ENCODE measurements at regions not wholly inside any gene's neighbourhood (a gene's known extent, or its start where the extent isn't known, plus 50 kb on each side); places are given as distances from the start of the nearest gene placed in this dataset.

DNA sequence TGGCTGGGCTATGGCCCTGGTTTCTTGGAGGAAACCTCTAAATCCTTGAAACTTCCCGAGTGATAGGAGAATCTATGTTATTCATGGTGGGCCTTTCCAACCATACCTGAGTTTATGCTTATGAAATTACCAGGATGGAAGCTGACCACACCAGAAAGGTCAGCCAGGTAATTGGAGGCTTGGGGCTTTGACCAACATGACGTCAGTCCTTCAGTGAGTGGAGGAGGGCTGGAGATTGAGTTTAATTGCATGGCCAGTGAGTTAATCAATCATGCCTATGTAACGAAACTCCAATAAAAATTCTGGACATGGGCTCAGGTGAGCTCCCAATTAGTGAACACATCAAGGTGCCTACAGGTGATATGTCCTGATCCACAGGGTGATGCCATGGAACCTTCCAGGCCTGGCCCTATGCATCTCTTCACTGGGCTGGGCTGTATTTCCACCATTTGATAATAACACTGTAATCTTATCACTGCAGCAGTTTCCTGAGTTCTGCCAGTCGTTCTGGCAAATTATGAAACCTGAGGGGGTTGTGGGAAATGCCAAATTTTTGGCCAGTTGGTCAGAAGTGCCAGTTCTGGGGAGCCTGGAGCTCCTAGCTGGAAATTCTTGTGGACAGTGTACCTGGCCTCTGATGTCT is 106.5 kb downstream of the CDH26 start:
- no peak for DNase-seq
- Mint-ChIP-seq H3K4me1 (peaks cover 3% of the 10 kb centered on the region), H3K27ac (no peak overlapping the region), H3K36me3 (no peaks in the 10 kb centered on the region), H3K4me3 (no peak overlapping the region), H3K27me3 (no peaks in the 10 kb centered on the region), H3K9me3 (no peaks in the 10 kb centered on the region)

- H3K27ac Mint-ChIP-seq, result no peak overlapping the region
- H3K9me3 Mint-ChIP-seq, result no peaks in the 10 kb centered on the region
- no peak overlapping the region for H3K4me3 Mint-ChIP-seq
- no peaks in the 10 kb centered on the region for H3K27me3 Mint-ChIP-seq
- no peak for DNase-seq
- H3K4me1 Mint-ChIP-seq, result peaks cover 3% of the 10 kb centered on the region
- no peaks in the 10 kb centered on the region for H3K36me3 Mint-ChIP-seq
Measured at GRCh38 chr20:60065741-60066437, 107.7 kb downstream of the CDH26 start.

DNA sequence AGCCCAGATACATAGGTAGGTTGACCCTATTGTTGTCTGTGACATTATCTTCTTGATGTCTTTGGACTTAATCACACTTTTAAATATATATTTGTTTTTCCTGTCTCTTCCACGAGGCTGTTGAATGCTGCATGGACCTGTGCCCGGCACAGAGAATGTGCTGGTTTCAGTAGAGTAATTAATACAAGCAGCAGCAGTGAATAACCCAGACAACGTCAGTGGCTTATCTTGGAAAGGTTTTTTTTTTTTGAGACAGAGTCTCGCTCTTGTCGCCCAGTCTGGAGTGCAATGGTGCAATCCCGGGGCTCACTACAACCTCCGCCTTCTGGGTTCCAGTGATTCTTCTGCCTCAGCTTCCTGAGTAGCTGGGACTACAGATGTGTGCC is 108.2 kb downstream of the CDH26 start:
- Mint-ChIP-seq H3K27me3 (no peaks in the 10 kb centered on the region), H3K4me3 (no peak overlapping the region), H3K9me3 (no peaks in the 10 kb centered on the region), H3K4me1 (peaks cover 3% of the 10 kb centered on the region), H3K36me3 (no peaks in the 10 kb centered on the region), H3K27ac (no peak overlapping the region)
- no peak for DNase-seq

DNA sequence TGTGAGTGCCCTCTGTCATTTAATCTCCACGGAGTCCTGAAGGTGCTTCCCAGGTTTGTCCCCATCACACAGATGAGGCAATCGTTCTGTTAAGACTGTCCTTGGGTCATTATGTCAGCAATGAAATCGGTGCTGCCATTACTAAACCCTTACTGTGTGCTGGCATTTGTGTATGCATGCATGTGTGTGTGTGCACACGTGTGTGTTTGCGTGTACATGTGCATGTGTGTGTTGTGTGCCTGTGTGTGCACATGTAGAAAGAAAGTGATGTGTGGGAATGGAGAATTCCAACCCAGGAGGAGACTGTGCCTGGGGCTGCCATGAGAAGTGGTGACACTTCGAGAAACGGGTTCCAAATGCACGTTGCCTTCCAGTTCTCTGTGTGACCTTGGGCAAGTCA is 110.3 kb downstream of the CDH26 start:
- no peaks in the 10 kb centered on the region for H3K36me3 Mint-ChIP-seq
- no peak for DNase-seq
- no peak overlapping the region for H3K27ac Mint-ChIP-seq
- peaks cover 3% of the 10 kb centered on the region for H3K4me1 Mint-ChIP-seq
- no peaks in the 10 kb centered on the region for H3K9me3 Mint-ChIP-seq
- no peak overlapping the region for H3K4me3 Mint-ChIP-seq
- no peaks in the 10 kb centered on the region for H3K27me3 Mint-ChIP-seq

GRCh38 chr20:60069656-60070055 is 111.4 kb downstream of the CDH26 start:
- no peaks in the 10 kb centered on the region for H3K36me3 Mint-ChIP-seq
- H3K4me3 Mint-ChIP-seq, result no peak overlapping the region
- no peaks in the 10 kb centered on the region for H3K4me1 Mint-ChIP-seq
- no peak for DNase-seq
- no peaks in the 10 kb centered on the region for H3K9me3 Mint-ChIP-seq
- no peaks in the 10 kb centered on the region for H3K27me3 Mint-ChIP-seq
- no peak overlapping the region for H3K27ac Mint-ChIP-seq

- no peak for DNase-seq
- no peaks in the 10 kb centered on the region for H3K4me1 Mint-ChIP-seq
- no peak overlapping the region for H3K27ac Mint-ChIP-seq
- no peaks in the 10 kb centered on the region for H3K36me3 Mint-ChIP-seq
- H3K4me3 Mint-ChIP-seq, result no peak overlapping the region
- no peaks in the 10 kb centered on the region for H3K9me3 Mint-ChIP-seq
- no peaks in the 10 kb centered on the region for H3K27me3 Mint-ChIP-seq
Measured at GRCh38 chr20:60070791-60071190, 112.6 kb downstream of the CDH26 start.

DNA sequence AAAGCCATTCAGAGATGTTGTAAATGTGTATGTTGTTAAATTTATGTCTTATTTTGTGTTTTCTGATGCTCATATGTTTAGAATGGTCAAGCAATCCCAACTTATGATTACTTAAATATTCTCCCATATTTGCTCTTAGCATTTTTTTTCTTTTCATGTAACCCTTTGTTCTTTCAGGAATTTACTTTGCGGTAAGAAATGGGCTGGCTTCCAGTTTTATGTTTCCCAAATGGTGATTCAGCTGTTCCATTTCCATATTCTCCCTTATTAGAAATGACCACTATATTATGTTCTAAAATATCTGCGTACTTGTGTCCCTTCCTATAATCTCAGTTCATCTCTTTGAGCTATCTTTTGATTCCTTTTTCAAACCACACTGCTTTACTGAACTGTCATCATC is 113.7 kb downstream of the CDH26 start:
- Mint-ChIP-seq H3K27ac (no peak overlapping the region), H3K27me3 (no peaks in the 10 kb centered on the region), H3K9me3 (no peaks in the 10 kb centered on the region), H3K4me1 (no peaks in the 10 kb centered on the region), H3K36me3 (no peaks in the 10 kb centered on the region), H3K4me3 (no peak overlapping the region)
- DNase-seq, result no peak

DNA sequence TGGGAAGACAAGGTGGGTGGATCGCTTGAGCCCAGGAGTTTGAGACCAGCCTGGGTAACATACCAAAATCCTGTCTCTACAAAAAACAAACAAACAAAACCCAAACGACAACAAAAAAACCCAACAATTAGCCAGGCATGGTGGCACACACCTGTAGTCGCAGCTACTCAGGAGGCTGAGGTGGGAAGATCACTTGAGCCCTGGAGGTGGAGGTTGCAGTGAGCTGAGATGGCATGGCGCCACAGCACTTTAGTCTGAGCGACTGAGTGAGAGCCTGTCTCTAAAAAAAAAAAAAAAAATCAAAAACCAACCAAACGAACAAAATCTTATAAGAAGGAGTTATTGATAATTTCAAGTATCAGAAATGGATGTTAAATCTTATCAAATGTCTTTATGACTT is 114.9 kb downstream of the CDH26 start:
- Mint-ChIP-seq H3K27ac (no peak overlapping the region), H3K9me3 (no peaks in the 10 kb centered on the region), H3K4me1 (no peaks in the 10 kb centered on the region), H3K4me3 (no peak overlapping the region), H3K27me3 (no peaks in the 10 kb centered on the region), H3K36me3 (no peaks in the 10 kb centered on the region)
- DNase-seq, result no peak

DNA sequence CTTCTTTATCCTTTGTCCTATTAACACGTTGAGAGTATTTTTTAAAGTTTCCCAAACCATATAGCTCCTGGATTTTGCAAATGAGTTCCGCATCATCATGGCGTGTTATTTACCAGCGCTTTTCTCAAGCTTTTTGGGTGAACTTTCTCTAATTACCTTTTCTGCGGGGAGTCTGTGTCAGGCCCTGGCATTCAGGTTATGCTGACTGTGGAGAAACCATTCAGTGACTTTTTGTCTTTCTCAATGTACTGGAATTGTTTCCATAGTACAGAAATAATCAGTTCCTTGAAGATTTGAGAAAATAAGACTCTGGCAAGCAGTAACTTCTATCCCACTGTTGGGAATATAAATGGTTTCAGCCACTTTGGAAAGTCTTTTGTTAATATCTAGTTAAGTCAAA is 115.3 kb downstream of the CDH26 start:
- H3K9me3 Mint-ChIP-seq, result no peaks in the 10 kb centered on the region
- H3K4me3 Mint-ChIP-seq, result no peak overlapping the region
- no peaks in the 10 kb centered on the region for H3K36me3 Mint-ChIP-seq
- H3K27ac Mint-ChIP-seq, result no peak overlapping the region
- no peaks in the 10 kb centered on the region for H3K4me1 Mint-ChIP-seq
- DNase-seq, result no peak
- H3K27me3 Mint-ChIP-seq, result no peaks in the 10 kb centered on the region

- Mint-ChIP-seq H3K27ac (no peak overlapping the region), H3K4me3 (no peak overlapping the region), H3K27me3 (no peaks in the 10 kb centered on the region), H3K36me3 (no peaks in the 10 kb centered on the region), H3K9me3 (no peaks in the 10 kb centered on the region), H3K4me1 (no peaks in the 10 kb centered on the region)
- no peak for DNase-seq
Measured at GRCh38 chr20:60074276-60074675, 116.1 kb downstream of the CDH26 start.

DNA sequence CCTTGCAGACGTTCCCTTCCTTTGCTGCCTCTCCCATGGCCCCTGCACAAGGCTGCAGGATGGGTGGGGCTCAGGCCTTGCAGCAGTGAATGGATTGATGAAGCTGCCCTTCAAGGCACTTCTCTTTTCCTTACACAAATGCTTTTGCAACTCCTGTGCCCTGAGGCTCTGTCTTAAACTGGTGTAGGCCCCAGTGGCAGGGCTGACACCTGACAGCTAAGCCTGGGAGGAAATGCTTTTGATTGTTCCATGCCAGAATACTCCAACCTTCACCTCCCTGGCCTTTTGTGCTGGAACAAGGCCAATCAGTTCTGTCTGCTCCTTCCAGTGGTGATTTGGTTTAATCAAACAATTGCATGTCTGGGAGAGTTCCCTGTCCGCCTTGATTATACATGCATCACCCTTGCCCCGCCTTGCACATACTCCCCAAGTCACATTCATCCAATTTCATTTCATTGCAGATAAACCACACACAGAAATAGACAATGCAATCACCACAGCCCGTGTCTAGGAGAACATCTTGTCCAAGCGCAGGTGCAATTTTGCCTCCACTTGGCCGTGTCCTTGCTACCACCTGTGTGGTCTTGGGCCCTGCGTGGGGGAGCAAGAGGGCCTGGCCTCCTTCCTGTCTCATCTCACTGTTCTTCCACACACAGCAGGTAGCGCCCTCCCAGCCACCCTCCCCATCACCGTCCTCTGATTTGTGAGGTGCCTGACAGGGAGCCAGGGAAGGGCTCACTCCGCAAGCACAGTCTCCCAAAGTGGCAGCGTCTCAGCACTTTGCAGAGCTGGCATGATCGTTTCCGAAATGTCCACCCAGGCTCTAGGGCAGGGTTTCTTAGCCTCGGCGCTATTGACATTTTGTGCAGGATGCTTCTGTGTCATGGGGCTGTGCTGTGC is 120.4 kb downstream of the CDH26 start:
- H3K9me3 Mint-ChIP-seq, result no peaks in the 10 kb centered on the region
- DNase-seq, result no peak
- no peaks in the 10 kb centered on the region for H3K27me3 Mint-ChIP-seq
- no peak overlapping the region for H3K4me3 Mint-ChIP-seq
- no peak overlapping the region for H3K27ac Mint-ChIP-seq
- no peaks in the 10 kb centered on the region for H3K4me1 Mint-ChIP-seq
- no peaks in the 10 kb centered on the region for H3K36me3 Mint-ChIP-seq

DNA sequence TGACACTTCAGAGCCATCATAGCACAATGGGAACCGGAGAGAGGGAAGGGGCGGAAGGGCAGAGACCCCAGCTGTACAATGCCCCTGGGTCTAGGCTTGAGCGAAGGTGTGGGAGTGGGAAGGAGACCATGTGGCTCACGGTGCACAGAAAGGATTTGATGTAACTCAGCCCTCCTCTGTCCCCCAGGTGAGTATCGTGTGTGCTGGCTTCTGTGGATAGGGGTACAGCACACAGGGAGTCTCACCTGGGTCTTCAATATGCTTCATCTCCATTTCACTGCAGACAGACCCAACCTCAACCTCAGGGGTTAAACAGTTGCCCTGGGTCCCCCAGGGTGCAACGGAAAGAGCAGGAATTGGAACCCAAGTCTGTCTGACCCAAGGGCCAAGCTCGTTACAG is 122.2 kb downstream of the CDH26 start:
- Mint-ChIP-seq H3K27ac (no peak overlapping the region), H3K9me3 (no peaks in the 10 kb centered on the region), H3K4me1 (no peaks in the 10 kb centered on the region)

GRCh38 chr20:60085551-60086132 is 127.4 kb downstream of the CDH26 start:
- Mint-ChIP-seq H3K27me3 (peaks cover 34% of the 10 kb centered on the region), H3K9me3 (no peaks in the 10 kb centered on the region), H3K4me3 (no peak overlapping the region), H3K4me1 (no peaks in the 10 kb centered on the region), H3K27ac (no peak overlapping the region), H3K36me3 (no peaks in the 10 kb centered on the region)
- DNase-seq, result no peak

More for the DNA sequence above, 122.2 kb downstream of the CDH26 start:
- Mint-ChIP-seq H3K36me3 (no peaks in the 10 kb centered on the region), H3K4me3 (no peak overlapping the region), H3K27me3 (no peaks in the 10 kb centered on the region)
- DNase-seq, result no peak

- peak overlapping the region; percentile 19 for H3K4me3 Mint-ChIP-seq
Measured at GRCh38 chr20:60086821-60087562, 128.8 kb downstream of the CDH26 start.

More at GRCh38 chr20:60086821-60087562, 128.8 kb downstream of the CDH26 start:
- Mint-ChIP-seq H3K27me3 (peaks cover 34% of the 10 kb centered on the region), H3K36me3 (no peaks in the 10 kb centered on the region), H3K27ac (no peak overlapping the region), H3K9me3 (no peaks in the 10 kb centered on the region), H3K4me1 (no peaks in the 10 kb centered on the region)
- DNase-seq, result no peak

All from activated naive CD8-positive, alpha-beta T cell treated with anti-CD3 and anti-CD28 coated beads for 36 hours (primary cell).